GM06990 (cell line): ENCODE measurements at regions not wholly inside any gene's neighbourhood (a gene's known extent, or its start where the extent isn't known, plus 50 kb on each side); places are given as distances from the start of the nearest gene placed in this dataset.
"Not testable (repeated sequence)": the region's sequence is repeated elsewhere in the genome, so short reads cannot be mapped to it uniquely, and the experiment has no call there.

Experiments used
- DNase-seq: peaks from one replicate; pipeline ENCODE4 v3.0.0-alpha.2; 2011; ENCODE audit not compliant: insufficient read length; ENCODE audit errors: extremely low read depth
- H3K27me3 ChIP-seq: replicated peaks from 2 replicates; pipeline ENCODE4 v1.6.0; 2011; ENCODE audit warnings: low read length; ENCODE audit not compliant: control insufficient read depth, insufficient read depth
- H3K36me3 ChIP-seq: 2 replicates; pipeline ENCODE4 v1.5.1; 2011; ENCODE audit warnings: low read length; ENCODE audit not compliant: control insufficient read depth, insufficient read depth
- H3K4me3 ChIP-seq: replicated peaks from 2 replicates; pipeline ENCODE4 v1.5.1; 2011; ENCODE audit warnings: low read depth, mild to moderate bottlenecking, control low read depth, low read length
- CTCF ChIP-seq: IDR thresholded peaks from 2 replicates; pipeline ENCODE4 v1.5.1; 2011; ENCODE audit warnings: low read length, control low read depth, mild to moderate bottlenecking, inconsistent platforms; ENCODE audit not compliant: insufficient read depth, poor library complexity, severe bottlenecking

GRCh38 chr4:174405923-174406322, 116.4 kb downstream of the HPGD start:
- no peak for DNase-seq
- Histone ChIP-seq H3K27me3 (no peaks in the 10 kb centered on the region), H3K36me3 (no peaks in the 10 kb centered on the region), H3K4me3 (no peak overlapping the region)
- TF ChIP-seq CTCF, result no peak

DNA sequence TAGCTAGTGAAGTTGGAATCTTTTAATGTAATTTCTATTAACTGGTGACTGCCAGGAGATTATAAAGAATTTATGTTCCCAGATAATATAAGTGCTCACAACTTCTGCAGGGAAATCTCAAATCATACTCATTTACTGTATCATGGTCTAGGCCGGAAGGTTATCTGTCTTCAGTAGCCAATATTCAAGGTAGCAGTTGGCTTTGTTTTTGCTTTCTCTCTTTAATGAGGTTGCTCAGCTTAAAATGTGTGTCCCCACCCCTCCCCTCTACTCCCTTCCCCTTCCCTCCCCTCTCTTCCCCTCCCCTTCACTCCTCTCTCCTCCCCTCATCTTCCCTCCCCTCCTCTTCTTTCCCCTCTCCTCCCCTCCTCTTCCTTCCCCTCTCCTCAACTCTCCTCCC, 117.6 kb downstream of the HPGD start:
- Histone ChIP-seq H3K27me3 (no peaks in the 10 kb centered on the region), H3K36me3 (no peaks in the 10 kb centered on the region), H3K4me3 (no peak overlapping the region)
- DNase-seq, result no peak
- TF ChIP-seq CTCF, result no peak

- Histone ChIP-seq H3K36me3 (no peaks in the 10 kb centered on the region), H3K4me3 (no peak overlapping the region), H3K27me3 (no peaks in the 10 kb centered on the region)
- no peak for TF ChIP-seq CTCF
- no peak for DNase-seq
These were observed 119.1 kb downstream of the HPGD start for GRCh38 chr4:174403177-174403543.

DNA sequence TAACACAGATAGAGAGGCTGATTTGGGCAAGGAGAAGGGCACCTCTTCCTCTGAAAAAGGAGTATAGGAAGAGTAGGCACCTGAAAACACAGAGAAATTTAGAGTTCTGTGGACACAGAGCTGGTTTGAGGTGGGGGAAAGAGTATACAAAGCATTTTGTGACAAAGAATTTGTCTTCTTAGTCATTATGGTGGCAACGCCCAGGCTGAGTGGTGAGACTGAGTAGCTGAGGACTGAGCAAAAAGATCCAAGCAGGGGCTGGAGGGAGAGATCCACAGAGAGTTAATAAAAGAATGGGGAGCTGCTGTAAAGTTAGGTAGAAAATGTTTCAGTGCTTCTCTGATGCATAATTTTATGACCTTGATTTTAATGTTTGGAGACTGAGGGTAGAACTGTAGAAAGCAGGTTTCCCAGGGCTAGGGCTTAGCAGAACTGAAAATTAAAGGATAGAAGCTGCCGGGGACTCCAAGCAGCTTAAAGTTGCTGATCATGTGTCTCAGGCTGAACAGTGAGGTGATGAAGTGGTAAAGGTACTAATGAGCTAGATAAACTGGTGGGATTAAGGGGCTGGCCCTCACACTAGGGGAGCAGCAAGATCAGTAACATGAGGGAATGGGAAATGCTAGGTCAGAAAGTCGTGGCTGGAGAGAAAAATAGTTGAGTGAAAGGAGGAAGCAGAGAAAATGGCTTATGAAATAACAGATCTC, 118.9 kb downstream of the CEP44 start:
- DNase-seq, result no peak
- no peaks in the 10 kb centered on the region for H3K36me3 ChIP-seq
- TF ChIP-seq CTCF, result no peak

DNA sequence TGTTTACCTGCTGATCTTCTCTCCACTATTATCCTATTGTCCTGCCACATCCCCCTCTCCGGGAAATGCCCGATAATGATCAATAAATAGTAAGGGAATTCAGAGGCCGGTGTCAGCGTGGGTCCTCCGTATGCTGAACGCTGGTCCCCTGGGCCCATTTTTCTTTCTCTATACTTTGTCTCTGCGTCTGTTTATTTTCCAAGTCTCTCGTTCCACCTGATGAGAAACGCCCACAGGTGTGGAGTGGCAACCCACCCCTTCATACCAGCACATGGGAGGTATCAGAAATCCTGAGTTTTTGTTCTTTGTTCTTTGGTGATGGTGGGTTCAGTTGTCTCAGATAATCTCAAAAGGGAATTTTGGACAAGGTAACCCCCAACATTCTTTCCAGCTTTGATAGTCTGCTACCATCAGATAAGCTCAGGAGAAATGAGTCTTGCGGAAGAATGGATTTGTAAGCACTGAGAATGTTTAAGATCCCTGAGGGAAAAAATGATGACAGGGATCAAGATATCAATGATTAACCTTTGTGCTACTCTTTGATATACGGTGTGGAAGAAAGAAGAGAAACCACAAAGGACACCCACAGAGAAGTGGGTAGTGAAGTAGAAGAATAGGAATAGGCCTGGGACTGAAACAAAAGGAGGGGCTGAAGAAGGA, 117.9 kb downstream of the CEP44 start:
- no peak for TF ChIP-seq CTCF
- no peak for DNase-seq
- no peaks in the 10 kb centered on the region for H3K36me3 ChIP-seq
- no peak overlapping the region for H3K4me3 ChIP-seq
- no peaks in the 10 kb centered on the region for H3K27me3 ChIP-seq

More for the DNA sequence above, 118.9 kb downstream of the CEP44 start:
- Histone ChIP-seq H3K27me3 (no peaks in the 10 kb centered on the region), H3K4me3 (no peak overlapping the region)

- H3K36me3 ChIP-seq, H3K4me3 ChIP-seq, H3K27me3 ChIP-seq, DNase-seq: not testable (repeated sequence)
These were observed 117.0 kb downstream of the CEP44 start for GRCh38 chr4:174400603-174401302.
